GM21423 (cell line): ENCODE measurements at regions not wholly inside any gene's neighbourhood (a gene's known extent, or its start where the extent isn't known, plus 50 kb on each side); places are given as distances from the start of the nearest gene placed in this dataset.
"Not testable (repeated sequence)": the region's sequence is repeated elsewhere in the genome, so short reads cannot be mapped to it uniquely, and the experiment has no call there.

Source experiments
- ATAC-seq: cut with Tn5 transposase; IDR thresholded peaks from one replicate; pipeline ENCODE4 v1.9.1; 2021; ENCODE audit warnings: mild to moderate bottlenecking, moderate library complexity; ENCODE audit not compliant: unreplicated experiment

DNA sequence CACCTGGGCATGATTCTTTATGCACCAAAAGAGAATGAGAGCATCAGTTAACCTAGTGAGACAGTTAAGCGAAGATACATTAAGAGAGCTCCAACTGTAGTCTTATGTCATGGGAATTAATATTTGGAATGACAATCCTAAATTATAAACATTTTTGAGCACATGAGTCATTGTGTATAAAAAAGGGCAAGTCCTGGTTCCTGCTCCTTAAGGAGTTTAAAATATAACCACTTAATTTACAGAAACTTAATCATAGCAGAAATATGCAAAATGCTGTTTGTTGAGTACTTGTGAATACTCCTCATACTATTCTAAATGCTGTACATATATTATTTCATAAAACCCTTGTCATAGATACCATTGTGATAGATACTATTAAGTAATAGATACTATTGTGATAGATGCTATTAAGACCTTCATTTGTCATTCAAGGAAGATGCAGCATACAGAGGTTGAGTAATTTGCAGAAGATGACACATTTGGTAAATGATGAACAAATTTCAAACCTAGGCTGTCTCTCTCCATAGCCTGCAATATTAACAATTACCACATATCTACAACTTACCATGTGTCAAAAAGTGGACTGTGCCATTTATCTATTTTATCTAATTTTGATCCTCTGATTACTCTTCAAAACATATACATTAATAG, 301.0 kb downstream of the TBC1D4 start:
- ATAC-seq = no peak

DNA sequence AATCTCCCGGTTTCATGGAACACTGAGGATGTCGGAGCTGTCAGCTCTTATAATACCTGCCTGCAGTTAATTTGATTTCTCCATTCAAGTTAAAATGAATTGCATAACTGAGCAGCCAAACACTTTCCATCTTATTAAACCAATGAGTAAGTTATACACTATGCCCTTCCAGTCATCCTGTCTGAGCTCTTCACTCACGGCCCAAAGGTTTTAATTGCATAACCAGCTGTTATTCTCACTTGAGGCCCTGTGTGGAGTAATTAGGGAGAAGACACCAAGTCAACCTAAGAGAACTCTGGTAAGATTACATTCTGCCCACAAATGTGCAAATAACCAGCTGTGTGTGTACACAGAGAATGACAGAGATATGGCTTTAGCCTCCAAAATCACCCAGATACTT, 303.5 kb downstream of the TBC1D4 start:
- ATAC-seq = no peak

DNA sequence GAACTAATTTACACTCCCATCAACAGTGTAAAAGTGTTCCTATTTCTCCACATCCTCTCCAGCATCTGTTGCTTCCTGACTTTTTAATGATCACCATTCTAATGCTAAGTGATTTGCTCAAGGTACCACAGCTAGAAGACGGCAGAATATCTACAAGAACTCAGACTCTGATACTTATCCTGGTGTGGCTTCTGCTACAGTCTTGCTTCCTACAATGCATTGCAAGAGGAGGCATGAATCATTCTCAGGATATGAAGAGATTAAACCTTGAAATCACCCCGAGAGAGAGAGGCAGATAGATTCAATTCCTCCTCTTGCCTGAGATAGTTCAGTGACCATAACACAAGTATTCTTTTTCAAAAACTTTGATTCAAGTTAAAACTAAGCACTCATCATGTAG, 306.4 kb downstream of the TBC1D4 start:
- ATAC-seq = no peak

DNA sequence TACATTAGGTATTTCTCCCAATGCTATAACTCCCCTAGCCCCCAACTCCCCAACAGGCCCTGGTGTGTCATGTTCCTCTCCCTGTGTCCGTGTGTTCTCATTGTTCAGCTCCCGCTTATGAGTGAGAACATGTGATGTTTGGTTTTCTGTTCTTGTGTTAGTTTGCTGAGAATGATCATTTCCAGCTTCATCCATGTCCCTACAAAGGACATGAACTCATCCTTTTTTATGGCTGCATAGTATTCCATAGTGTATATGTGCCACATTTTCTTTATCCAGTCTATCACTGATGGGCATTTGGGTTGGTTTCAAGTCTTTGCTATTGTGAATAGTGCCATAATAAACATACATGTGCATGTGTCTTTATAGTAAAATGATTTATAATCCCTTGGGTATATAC, 306.9 kb downstream of the TBC1D4 start:
- ATAC-seq = not testable (repeated sequence)

DNA sequence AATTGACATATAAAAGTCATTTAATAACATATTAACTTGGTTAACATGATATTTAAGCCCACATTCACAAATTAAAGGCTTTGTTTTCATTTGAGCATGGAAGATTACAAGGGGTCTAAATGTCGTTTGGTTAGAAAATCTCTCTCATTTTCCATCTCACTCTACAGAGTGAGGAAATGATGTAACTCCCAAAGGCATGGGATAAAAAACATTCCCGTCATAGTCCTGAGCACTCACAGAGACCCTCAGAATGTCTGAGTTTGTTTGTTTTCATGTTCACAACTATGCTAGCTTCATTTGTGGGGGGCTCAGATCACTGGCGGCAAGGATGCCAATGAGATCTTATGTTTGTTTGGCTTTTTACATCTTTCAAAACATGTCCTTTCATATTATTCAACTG, 307.5 kb downstream of the TBC1D4 start:
- ATAC-seq = no peak

DNA sequence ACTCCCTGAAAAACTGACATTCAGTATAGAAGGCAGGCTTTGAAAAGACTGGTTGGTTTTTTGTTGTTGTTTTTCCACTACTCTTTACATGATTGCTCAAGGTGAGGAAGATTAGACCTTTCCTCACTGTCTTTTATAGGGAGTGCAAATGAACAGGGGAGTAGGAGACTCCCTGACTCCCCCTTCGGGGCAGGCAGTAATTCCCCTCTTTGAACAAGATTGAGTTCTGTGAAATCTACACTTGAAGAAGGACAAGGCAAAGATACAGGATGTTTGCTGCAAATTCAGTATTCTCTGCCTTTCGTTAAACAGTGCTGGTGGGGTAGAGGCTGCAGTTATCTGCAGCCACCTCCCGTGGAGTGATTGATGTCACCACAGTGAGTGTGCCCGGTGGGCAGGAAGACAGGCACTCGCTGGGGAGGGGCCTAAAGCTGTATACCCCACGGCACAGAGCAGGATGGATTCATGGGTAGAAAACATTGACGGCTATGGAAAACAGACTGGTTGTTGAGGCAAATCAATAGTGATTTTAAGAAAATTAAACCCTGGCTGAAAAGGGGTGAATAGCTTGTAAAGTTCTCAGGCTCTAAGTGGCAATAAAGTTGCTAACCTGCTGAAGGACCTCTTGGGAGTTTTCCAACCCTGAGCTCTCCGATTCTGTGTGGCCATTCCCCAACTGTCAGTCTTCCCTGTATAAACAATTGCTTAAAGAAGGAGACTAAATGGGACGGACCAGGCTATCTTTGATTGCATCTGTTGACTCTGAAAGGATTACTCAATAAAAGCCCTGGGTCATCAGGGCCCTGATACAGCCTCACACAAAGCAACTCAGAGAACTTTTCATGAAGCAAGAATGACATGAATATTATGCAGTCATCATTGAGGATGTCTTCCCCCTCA, 308.3 kb downstream of the TBC1D4 start:
- no peak for ATAC-seq

DNA sequence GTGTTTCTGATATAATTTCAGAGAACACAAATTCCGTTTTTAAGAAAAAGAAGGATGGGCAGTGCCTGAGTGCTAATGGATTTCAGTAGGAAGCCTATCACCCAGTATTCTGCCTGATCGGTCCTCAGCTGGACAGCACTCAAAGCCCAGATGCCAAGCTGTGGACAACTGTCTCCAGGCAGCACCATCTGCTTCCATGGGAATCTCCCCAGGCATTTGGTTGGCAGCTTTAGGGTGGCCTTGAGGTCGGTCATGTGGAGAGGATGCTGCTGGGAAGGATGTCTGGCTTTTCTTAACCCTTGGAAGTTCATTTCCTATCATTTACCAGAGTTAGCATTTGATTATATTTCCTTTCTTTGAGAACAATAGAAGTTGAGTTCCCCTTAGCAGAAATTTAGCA, 311.7 kb downstream of the TBC1D4 start:
- no peak for ATAC-seq

DNA sequence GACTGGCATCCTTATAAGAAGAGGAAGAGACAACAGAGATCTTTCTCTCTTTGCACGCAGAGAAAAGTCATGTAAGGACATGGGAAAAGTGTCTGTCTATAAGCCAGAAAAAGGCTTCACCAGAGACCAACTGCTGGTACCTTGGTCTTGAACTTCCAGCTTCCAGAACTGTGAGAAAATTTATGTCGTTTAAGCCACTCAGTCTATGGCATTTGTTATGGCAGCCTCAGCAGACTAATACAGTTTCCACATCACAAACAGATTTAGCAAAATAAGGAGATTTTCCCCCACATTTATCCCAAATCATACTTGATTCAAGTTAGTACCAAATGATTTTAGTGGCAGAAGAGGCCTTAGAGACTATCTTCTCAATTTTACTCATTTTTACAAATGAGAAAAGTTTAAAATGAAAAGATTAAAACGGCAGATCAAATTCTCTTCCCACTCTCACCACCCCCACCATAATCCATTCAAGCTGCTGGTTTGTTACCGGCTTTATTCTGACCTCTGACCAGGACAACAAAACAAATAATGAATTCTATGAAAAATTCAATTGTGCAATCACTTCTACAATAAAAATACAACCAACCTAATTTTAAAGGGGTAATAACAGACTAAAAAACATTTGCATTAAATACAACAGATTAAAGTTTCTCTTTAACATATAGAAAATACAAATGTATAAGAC, 316.3 kb downstream of the TBC1D4 start:
- ATAC-seq = no peak

DNA sequence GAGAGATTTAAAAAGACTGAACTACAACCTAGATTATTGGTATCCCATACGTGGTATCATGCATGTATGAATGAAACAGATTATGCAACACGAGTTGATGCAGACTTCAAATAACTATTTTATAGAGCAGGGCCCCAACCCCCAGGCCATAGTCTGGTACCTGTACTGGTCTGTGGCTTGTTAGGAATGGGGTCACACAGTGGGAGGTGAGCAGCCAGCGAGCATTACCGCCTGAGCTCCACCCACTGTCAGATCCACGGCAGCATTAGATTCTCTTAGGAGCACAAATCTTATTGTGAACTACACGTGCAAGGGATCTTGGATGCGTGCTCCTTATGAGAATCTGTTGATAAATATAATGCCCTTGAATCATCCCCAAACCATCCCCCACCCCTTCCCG, 320.2 kb downstream of the TBC1D4 start:
- ATAC-seq = no peak

DNA sequence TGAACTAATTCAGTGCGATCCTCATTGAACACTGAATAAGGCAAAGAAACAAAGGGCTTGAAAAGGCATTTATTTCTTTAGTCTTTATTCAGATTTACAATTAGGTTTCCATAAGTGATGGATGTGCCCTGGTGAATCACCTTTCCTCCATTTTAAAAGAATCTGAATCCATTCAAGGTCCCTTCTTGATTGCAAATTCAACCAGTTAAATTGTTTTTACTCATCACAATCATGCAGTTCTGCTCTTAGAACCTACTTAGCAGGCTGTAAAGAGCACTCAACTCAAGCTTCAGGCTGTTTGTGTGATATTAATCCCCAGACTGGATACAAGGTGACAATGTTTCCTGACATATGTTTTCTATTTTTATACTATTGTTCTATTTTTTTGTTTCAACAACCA, 321.0 kb downstream of the TBC1D4 start:
- no peak for ATAC-seq

DNA sequence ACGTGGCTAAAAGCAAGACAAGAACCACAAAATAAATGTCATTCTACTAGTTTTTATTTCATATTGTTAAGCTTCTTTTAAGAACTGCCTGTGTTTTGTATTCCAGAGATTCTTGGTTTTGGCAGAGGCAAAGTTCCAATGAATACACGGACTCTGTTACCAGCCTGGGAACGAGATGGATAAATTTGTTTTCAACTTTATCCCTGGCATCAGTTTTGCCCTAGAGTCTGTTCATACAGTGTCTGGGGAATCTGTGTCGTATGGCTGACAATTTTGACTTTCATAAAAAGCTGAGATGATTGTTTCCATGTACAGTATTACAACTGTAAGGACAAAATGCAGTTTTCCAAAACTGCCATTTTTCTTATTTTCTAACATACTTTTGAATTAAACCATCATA, 327.6 kb downstream of the TBC1D4 start:
- ATAC-seq = no peak

DNA sequence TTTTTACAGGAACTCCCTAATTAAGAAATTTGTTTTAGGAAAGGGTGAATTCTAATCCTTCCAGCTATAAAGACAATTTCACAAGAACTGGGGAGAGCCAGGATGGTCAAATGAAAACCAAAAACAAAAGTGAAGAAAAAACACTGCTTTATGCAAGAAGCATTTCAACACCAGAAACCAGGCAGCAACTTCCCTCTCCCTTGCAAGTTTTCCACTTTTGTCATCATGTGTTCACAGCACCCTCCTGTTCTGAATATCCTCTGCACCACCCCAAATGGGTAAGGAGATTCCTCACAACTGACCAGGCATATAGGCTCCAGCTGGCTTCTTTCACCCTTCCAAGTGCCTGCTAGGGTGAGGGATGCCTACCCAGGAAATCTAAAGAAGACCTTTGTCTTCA, 328.1 kb downstream of the TBC1D4 start:
- no peak for ATAC-seq

DNA sequence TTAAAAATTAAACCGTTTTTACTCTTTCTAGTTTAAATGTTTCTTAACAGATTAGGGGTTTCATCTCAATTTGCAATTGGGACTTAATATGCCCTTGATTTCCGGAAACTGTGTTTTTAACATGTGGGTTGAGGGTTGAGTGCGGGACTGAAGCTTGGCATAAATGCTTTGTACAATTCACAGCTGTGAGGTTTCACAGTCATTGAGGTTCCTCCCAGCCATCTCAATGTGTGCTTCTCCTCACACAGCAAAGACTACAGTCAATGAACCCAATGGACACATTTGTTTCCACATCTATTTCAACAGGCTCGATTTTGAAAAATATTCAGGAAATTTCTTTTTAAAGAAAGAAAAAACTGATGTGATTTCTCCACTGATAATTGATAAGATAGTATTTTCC, 328.6 kb downstream of the TBC1D4 start:
- no peak for ATAC-seq

DNA sequence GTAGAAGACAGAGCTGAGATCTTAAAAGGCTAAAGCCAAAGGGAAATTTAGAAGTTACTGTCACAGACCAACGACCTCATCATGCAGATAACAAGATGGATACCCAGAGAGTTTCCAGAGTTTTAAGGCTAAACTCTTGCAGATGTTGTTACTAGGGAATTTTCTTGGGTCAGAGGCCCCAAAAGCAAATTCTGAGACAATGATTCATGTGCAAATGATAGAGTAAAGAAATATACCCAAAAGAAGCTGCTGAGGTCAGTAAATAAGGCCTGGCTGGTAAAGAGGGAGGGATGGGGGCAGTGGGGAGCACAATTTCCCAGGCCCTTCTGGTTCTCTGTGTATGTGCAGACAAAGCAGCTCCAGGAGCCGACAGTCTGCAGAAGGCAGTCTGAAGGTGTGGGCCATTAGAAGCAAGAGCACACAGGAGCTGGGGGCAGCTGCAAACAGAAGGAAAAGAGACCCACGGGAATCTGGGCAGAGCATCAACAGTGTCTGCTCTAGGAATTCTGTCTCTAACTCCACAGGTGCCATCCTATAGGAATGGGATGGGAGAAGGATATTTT, 330.8 kb downstream of the TBC1D4 start:
- ATAC-seq = no peak

DNA sequence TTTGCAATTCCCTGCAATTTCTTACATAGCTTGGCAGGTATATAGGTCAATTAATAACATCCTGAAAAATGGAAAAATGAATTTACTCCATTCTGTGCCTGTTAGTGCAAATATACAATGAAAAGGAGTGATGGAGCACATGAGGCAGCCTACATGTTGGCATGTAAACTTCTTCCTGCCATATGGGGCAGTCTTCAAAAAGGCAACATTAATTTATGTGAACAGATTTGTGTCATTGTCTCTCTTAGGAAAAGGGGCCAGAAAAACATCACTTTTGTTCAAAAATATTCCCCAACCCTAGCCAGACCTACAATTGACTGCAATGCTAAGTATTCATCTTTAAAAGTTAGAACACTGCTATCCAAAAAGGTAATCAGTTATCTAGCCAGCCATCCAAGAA, 332.2 kb downstream of the TBC1D4 start:
- no peak for ATAC-seq

DNA sequence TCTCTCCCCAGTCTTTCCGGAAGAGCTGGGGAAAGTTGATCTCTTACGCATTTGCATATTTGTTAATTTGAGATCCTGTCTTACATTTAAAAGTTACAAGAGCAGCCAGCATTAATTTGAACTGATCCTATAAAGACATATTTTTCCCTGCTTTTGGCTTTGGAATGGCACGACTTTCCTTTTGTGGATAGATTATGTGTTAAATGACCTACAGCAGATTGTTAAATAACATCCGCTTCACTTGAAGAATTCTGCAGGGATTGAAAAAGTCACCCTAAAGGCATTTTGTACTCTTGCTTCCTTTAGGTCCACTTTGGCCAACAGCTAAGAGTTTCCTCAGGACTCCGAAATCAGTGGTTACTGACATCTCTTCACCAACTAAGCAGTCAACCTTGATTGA, 334.0 kb downstream of the TBC1D4 start:
- no peak for ATAC-seq

DNA sequence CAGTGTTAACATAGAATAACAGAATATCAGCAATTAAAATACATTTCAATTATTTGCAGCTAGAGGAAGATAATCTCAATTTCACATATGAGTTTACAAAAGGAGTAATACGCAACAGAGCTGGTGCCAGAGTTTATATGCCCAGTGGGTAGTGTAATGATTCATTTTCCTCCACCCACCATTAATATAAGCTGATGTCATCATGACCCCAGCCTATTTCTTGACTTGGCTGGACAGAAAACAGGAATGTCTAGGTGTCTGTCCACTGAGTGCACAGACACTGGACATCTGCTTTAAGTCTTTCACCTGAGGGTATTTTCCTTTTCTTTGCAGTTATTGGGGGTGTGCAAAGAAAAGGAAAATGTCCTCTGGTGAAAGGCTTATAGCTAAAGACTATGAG, 335.5 kb downstream of the TBC1D4 start:
- ATAC-seq = no peak

DNA sequence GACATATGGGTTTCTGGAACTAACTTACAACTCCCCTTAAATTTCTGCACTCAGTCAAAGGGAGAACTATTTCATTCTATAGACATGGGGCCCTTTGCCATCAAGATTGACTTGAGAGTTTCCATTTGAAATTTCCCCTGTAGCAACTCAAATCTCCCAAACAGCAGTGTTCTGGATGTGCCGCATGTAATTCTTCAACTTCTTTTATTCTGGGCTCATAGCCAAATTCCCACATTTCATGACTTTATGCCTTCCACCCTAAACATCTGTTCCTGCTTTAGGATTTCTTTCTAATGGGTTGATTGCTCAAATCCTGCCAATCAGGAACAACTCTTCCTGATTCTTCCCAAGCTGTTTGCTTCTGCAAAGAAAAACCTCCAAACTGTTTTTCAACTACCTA, 336.0 kb downstream of the TBC1D4 start:
- no peak for ATAC-seq

DNA sequence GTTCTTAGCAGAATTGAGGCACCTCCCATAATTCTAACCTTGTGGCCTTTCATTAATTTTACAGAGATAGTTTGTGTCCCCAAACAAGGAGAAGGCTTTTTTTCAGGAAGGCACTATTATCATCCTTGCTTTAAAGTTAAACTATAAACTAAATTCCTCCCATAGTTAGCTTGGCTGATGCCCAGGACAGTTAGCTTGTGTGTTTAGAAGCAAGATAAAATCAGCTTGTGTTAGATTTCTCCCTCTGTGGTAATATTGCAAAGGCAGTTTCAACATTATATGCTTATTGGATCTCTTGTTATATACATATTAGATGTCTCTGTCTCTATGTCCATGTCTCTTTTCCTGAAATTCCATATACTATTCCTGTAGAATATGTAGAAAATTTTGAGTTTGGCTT, 342.7 kb downstream of the TBC1D4 start:
- ATAC-seq = no peak

DNA sequence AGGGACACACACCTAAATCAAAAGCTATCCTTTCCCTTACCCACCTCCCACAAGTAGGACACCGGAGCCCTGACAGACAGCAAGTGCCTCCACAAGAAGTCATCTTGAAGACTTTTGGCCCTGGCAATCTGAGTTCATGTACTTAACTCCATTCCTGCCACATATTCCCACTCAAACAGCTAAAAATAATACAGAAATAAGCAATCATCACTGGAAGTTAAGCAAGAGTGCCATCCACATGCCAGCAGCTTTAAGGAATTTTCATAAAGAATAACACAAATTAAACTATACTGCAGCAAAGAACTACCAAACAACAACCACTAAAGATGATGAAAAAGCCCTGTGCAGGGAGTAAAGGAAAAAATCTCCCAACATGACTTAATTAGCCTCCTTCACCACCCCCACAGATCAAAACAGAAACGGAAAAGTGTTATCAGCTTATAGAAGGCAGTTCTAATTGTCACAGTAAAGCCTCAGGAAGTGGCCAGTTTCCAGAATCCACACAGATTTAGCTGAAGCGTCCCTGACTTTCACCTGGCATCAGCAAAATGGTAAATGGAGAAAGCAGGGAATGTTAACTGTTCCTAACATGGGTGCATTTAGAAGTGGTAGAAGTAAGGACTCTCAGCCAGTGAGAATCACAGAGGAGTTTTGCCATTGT, 343.9 kb downstream of the TBC1D4 start:
- ATAC-seq = no peak

DNA sequence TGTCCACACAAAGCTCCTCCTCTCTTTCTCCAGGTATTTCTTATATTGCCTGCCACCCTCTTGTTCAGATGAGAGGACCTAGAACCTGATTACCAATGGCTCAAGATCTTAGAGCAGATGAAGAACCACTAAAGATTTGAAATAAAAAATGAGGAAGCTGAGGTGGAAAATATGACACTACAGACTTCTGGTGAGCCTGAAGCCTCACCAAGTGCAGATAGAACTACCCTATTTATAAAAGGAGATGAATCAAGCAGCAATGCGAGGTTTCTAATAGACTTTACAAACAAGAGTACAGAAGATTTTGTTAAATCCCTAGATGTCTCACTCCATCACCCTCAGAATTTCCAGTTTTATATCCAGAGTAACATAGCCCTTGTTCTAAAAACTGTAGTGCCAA, 345.8 kb downstream of the TBC1D4 start:
- no peak for ATAC-seq
